CMK (cell line): ENCODE measurements at regions not wholly inside any gene's neighbourhood (a gene's known extent, or its start where the extent isn't known, plus 50 kb on each side); places are given as distances from the start of the nearest gene placed in this dataset.
"Not testable (repeated sequence)": the region's sequence is repeated elsewhere in the genome, so short reads cannot be mapped to it uniquely, and the experiment has no call there.

Experiments used
- DNase-seq: peaks from one replicate; pipeline ENCODE4 v3.0.0-alpha.2; 2010; ENCODE audit warnings: low read depth

GRCh38 chr13:70784207-70784989, 676.1 kb upstream of the KLHL1 start:
- DNase-seq, result no peak

DNA sequence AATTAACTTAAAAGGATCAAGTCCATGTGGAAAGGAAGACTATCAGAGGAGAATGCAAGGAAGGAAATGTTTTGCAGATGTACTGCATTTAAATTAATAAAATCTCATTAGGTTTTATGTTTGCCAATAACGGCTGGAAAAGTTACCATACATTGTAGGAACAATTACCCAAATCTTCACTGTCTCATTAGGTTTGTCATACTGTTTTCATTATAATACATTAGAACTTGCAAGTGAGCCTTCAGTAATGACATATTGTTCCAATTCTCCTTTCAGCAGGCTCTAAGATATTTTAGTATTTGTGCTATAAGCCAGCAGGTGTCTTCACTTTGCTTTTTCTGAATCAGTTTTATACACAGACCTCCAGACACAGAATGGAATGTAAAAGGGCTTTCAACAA, 661.6 kb upstream of the KLHL1 start:
- no peak for DNase-seq

DNA sequence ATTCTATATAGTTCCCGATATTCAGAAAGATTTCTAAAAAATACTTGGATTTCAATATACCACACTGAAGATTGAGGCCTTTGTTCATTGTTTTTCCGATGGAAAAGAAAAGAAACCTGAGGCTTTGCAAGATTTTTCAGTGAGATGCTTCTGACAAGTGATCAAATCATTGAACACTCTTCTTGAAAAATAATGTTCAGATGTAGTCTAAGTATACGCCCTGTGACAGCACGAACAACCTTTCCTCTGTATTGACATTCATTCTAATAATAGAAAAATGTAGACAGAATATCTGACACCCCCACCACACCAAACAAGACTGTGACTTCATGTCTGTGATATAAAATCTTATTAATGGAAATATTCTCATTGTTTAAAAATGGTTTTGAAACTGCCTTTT, 650.7 kb upstream of the KLHL1 start:
- DNase-seq, result no peak

- DNase-seq, result no peak
These were observed 647.8 kb upstream of the KLHL1 start for GRCh38 chr13:70756088-70756487.

DNA sequence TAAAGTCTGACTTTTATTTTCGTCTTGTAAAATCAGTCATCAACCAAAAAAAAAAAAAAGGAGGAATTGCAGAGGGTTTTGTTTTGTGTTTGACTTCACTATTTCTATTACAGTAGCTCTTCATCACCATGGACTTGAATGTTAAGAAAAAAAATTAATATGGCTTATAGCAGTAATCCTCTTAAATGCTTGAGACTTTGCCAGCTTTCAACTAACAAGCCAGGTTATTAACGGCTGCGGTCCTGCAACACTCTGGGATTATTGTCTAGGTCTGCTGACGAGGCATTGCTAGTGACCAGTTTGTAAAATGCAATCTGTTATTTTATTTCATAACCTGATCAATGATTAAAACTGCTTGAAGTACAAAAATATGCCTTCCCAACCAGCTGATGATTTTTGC, 647.2 kb upstream of the KLHL1 start:
- no peak for DNase-seq

DNA sequence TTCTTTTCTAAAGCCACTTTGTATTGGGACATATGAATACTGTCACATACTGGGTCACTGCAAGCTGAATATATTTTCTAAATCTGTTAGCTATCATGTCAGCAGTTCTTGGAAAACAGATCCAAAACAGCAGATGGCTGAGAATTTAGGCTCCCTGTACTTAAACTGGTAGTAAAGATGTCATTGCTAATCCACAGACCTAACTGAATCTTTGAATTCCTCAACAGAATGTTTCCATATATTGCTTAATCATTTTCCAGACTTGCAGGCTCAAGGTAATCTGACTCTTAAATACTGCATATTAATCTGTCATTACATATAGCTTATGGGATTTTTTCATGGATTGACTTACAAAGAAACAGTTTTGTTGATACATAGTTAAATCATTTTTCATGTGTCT, 639.0 kb upstream of the KLHL1 start:
- no peak for DNase-seq

GRCh38 chr13:70746469-70746868, 638.2 kb upstream of the KLHL1 start:
- not testable (repeated sequence) for DNase-seq

GRCh38 chr13:70736622-70737317, 628.5 kb upstream of the KLHL1 start:
- DNase-seq, result no peak

DNA sequence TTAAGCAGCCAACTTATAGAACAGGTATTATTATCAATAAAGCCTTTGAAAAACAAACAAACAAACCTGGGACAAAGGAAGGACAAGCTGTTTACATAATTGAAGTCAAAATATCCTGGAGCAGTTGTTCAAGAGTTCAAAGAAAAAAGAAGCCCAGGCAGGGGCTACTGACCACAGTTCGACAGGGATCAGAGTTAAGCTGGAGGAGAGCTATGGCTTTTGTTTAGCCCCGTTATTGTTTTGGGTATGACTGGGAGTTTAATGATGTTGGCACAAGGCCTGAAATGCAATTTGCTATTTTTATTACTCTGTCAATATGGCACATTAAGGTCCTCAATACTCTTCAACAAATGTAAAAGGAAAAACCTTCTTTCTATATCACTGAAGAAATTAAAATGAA, 624.4 kb upstream of the KLHL1 start:
- DNase-seq, result no peak

- no peak for DNase-seq
These were observed 621.1 kb upstream of the KLHL1 start for GRCh38 chr13:70729369-70729768.

GRCh38 chr13:70723732-70724131, 615.5 kb upstream of the KLHL1 start:
- no peak for DNase-seq

GRCh38 chr13:70720386-70720785, 612.1 kb upstream of the KLHL1 start:
- no peak for DNase-seq

GRCh38 chr13:70714993-70715392, 606.7 kb upstream of the KLHL1 start:
- no peak for DNase-seq

DNA sequence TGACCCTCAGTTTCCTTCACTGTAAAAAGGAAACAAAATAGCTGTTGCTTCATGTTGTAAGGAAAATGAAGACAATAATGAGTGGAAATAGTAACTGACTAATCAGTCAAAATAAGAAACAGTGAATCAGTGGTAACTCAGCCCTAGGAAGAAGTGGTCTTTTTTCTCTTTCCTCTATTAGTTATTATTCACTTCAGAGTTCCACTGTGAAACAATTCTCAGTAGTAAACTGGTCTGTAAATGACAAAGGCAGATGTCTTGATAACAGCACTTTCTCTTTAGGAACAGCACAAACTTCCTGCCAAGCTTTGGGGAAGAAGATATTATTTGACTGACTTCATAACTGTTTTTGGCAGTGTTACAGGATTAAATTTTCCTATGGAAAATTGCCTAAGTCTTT, 600.5 kb upstream of the KLHL1 start:
- DNase-seq, result no peak

- no peak for DNase-seq
These were observed 595.5 kb upstream of the KLHL1 start for GRCh38 chr13:70703755-70704154.

DNA sequence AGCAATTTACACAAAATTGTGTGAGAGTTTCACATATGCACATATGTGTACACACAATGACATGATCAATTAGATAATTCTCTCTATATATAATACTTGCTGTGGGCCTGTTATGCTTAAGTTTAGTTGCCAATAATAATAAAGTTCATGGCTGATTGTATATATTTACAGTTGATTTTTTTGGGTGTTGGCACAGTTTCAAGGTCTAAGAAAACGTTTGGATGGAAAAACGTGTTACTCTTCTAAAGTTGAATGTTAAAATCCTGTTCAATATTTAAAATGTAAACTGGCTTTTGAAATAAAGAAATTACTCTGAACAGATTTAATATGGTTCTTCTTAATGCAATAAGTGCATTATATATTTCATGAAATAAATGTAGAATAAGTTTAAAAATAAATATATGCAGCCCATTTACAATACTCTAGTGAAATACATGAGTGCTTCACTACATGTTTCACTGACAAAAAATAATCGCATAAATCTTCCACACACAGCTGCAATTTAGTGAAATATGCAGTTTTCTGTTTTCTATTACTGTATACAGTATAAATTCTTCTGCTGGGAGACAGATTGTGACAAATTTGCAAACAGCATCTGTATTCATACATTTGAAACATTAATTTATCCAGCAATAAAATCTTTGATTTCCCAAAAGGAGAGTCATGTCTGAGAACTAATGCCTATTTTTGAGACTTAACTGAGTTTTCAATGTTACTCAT, 586.9 kb upstream of the KLHL1 start:
- no peak for DNase-seq

- DNase-seq, result no peak
These were observed 560.7 kb upstream of the KLHL1 start for GRCh38 chr13:70668983-70669382.

DNA sequence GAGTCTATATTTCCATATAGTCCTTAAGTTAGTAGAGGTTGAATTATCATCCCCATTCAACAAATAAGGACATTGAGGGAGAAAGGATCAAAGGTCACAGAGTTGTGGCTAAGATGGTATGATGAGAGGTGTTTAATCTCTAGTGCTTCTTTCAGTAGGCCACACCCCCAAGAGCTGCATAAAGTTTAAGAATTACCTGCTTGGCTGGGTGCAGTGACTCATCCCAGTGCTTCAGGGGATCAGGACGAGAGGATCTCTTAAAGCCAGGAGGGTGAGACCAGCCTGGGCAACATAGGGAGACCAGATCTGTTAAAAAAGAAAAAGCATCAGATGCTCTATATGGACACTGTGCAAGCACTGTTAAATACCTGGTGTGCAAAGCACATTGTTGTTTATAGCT, 560.0 kb upstream of the KLHL1 start:
- no peak for DNase-seq

- DNase-seq, result no peak
These were observed 558.8 kb upstream of the KLHL1 start for GRCh38 chr13:70666883-70667556.

DNA sequence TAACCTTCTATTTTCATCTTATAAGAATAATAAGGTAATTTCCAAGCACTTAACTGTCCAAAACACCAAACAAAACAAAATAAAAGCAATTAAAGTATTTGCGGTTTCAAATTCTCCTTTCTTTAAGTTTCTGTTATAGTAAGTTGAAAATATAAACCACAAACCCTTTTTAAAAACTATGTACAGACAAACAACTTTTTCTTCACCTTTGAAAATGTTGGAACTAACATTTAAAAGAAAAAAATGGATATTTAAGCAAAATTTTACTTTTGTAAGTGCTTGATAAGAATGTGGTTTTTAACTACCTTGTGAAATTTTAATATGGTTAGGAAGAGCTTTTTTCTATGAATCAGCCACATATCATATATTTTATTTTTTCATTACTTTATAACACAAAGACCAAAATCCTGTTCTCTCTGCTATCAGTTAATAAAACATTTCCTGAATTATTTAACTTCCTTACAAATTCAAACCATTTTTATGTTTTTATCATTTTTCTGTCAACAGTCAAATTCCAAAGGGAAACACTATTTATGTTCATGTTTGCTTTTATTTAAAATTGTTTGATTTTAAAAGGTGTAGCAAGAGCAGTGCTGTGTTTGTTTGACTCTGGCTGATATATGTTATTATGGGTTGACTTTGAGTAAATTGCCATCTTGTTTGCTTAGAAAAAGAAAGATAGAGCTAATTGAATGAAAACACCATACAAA, 554.1 kb upstream of the KLHL1 start:
- no peak for DNase-seq

GRCh38 chr13:70644052-70644451, 535.8 kb upstream of the KLHL1 start:
- no peak for DNase-seq

- DNase-seq, result no peak
These were observed 526.6 kb upstream of the KLHL1 start for GRCh38 chr13:70634893-70635292.
